HG02642 (cell line): ENCODE measurements at regions not wholly inside any gene's neighbourhood (a gene's known extent, or its start where the extent isn't known, plus 50 kb on each side); places are given as distances from the start of the nearest gene placed in this dataset.

ENCODE experiments used
- ATAC-seq: cut with Tn5 transposase; IDR thresholded peaks from one replicate; pipeline ENCODE4 v1.9.1; 2021; ENCODE audit warnings: mild to moderate bottlenecking; ENCODE audit not compliant: unreplicated experiment, poor library complexity

- no peak for ATAC-seq
Observed at GRCh38 chr11:115684699-115685098, 180.5 kb upstream of the CADM1 start.

GRCh38 chr11:115684135-115684534, 179.9 kb upstream of the CADM1 start:
- no peak for ATAC-seq

- no peak for ATAC-seq
Observed at GRCh38 chr11:115682888-115683287, 178.7 kb upstream of the CADM1 start.

DNA sequence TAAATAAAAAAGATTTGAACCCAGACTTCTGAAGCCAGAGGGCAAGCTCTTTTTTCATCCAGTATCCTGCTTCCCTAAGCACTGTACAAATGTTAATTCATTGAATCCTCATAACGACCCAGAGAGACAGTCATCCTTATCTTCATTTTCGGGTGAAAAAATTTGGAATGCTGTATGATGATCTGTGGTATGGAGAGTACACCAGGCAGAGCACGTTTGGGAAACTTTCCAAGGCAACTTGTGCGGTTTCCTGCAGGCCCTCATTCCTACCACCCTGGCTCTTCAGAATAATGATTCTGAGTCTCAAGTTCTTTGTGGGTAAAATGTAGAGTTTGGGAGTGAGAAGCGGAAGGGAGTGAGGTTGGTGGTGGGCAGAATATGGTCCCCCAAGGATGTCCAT, 177.9 kb upstream of the CADM1 start:
- ATAC-seq, result no peak

GRCh38 chr11:115679945-115680344, 175.7 kb upstream of the CADM1 start:
- no peak for ATAC-seq

DNA sequence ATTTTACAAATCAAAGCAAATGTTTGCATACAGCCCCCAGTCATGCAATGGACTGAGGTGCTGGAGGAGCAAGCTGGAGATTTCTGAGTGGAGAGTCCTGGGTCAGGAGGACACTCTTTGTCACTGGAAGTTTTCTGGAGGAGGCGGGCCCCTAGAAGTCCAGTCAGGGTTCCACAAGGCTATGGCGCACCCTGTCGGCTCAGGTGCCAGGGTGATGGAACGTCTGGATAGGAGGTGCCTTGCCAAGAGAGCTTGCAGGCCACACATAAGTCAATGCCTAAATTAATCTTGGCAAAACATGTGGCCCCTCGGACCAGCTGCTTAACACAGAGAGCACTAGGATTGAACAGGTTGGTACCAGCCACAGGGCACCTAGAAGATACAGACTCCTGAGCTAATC, 174.7 kb upstream of the CADM1 start:
- ATAC-seq, result no peak

DNA sequence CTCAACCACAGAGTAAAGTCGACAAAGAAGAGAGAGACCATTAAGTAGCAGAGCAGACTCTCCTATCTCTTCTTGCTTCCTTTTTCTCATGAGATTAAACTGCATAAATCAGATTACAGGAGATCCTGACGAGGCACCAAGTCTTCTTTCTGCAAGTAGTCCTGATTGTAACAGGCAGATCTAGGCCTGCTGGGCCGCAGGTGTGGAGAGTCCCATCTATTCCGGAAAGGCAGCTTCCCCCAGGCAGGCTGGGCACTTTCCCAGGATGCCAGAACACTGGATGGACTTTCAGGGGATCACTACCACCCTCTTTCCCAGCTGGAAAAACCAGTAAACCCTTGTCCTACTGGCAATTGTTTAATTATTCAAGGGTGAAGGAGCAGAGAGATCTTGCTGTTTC, 173.0 kb upstream of the CADM1 start:
- ATAC-seq, result no peak

DNA sequence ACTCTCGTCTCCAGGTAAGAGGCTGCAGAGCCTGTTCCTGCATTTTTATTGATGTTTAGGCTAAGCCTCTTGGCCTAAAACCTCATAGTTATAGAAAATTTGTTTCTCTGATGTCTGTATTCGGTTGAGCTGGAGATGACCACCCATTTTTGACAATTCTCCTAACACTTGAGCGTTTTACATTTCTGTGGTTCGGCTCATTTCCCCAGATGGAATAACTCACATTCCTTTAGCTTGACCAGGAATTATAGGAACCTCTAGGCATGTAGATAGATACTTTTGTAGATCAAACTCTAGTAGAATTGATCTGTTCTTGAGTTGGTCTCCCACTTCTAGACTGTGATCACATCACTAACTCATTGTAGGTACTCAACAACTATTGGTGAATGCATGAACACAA, 172.6 kb upstream of the CADM1 start:
- ATAC-seq, result no peak

DNA sequence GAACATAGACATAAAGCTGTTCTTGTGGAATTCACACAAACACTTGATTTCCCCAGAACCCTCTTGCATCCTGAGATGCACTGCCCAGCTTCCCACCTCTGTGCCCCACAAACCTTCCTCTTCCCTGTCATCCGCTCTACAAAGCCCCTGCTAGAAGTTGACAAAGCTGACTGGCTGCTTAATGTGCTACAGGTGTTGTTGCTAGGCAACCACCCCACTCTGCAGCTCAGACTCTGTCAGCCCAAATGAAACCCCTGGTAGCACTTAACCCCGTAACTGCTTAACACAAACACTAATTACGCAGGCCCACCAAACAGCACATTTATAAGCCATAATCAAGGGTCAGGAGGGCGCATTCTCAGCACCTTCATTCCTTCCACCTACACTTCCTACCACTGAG, 172.0 kb upstream of the CADM1 start:
- no peak for ATAC-seq

DNA sequence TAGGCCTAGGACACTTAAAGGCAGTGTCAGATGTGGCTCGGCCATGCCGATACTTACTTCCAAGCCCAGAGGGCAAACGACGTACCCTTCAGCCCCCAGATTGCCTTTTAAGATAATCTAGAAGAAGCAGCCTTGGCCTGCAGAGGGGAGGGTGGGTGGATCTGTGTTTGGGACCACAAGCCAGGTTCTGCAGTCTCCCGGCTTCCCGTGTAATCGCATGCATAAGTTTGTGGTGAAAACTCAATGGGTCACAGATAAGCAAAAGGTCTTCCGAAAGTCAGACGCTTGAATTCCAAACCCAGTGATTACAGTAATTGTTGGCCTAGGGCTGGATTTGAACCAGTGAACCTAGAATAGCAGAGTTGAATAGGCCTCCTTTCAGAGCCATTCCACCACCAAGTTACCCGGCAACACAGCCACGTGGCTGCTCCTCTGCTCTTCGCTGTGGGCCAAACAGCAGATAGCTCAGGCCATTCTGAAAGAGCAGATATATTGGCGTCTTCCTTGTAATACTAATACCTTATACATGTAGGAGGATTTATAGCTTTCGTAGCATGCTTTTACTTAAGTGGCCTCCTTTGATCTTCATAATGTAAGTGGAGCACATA, 170.8 kb upstream of the CADM1 start:
- ATAC-seq, result no peak

DNA sequence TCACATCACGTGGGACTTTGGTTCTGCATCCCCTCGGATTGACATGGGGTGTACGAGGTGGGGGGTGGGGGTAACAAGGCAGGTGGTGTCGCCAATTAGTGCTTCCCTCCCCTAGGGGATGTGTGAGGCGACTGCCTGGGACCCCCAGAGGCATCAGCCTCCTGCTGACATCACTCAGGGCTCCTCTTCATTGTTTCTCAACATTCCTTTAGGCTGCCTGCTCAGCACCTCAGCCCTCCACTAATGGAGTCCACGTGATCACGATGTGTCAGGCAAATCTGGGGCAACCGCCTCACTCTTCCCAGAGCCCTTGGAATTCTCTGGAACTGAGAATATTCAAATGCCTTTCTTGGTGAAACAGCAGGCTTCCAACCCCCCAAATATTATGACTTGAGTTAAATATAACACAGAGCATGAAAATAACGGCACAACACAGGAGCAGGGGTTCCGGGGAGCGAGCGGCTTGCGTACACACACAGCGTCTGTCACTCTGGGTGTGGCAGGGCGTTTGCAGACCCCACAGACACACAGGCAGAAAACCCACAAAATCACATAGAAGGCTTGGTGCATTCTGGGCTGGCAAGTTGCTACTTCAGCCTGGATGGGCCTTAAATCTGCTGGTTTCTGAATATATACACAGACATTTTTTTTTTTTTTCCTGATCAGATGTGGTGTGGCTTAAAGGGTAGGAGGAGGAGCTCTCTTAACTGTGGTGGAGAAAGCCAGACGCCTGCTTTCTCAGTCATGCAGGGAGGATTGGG, 170.1 kb upstream of the CADM1 start:
- no peak for ATAC-seq

DNA sequence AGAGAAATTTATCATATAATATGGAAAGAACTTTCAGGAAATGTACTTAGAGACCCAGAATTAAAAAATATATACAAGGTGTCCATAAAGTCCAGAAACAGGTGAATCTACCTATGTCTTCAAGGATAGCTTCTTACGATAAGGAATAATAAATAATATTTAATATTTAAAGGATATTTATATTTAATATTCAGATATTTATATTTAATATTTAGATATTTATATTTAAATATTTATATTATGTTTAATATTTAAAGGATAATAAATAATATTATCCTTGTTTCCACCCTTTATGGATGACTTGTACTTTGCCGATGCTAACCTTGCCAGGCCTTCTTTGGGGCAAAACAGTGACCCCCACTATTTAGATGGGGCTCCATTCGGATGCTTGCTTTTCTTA, 169.5 kb upstream of the CADM1 start:
- no peak for ATAC-seq

- ATAC-seq, result no peak
Observed at GRCh38 chr11:115672999-115673411, 168.8 kb upstream of the CADM1 start.

DNA sequence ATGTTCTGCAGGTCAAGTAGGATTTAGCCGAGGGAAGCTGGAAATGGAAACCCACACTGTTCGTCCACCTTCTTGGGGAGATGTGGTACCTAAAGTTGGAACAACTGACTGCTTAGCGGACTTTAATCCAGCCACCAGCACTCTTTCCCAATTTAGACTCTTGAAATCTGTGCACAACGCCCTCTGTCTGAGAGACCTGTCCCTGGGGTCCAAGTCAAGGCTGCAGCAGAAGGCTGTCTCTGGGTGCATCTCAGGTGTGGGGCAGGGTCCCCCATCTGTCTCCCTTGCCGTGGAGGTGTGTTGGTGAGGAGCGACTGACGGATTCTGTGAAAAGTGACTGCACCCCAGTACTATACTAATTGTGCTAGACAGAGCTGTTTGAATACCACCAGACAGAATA, 168.2 kb upstream of the CADM1 start:
- no peak for ATAC-seq

DNA sequence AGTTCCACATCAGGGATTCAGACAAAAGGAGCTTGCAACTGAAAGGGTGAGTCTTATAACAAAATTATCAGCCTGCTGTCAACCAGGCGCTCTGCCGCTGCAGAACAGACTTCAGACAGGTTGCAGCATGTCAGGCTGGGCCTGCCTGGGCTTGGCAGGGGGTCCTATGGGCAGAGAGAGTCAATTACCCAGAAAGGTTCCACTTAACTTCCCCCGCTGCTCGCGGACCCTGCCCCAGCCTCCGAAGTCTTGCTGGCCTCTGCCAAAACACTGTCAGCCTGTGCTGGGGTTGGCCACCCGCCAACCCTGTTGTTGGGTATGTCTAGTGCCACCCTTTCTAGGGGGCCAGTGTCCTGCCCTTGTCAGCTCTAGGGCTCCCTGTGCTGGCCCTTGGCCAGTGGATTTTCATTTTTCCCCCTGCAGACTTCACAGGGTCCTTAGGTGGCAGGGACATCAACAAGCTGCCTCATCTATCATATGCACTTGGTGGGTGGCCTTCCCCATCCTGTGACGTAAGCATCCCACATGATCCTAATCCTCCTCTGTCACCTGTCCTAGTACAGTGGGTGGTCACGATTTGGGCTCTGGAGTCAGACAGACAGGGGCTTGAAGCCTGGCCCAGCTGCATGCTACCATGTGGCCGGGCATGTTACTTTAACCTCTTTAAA, 166.5 kb upstream of the CADM1 start:
- no peak for ATAC-seq

DNA sequence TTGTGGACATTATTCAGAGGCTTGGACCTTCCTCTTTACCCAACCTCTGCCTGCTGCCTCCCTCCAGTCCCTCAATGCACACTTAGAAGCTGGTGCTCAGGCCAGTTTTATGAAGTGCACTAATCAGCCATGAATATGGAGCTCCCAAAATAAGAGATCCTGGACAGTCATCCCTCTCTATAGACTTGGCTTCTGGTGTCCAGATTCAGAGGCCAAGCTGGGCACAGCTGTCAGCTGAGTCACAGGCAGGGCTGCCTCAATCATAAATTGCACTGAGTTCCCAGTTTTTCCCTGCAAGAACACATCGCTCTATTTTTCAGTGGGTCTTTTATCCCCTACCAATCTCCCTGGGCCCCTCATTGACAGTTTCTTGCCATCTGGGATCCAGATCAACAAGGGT, 161.7 kb upstream of the CADM1 start:
- no peak for ATAC-seq

GRCh38 chr11:115665175-115665821, 161.1 kb upstream of the CADM1 start:
- ATAC-seq, result no peak

- no peak for ATAC-seq
Observed at GRCh38 chr11:115664313-115664712, 160.1 kb upstream of the CADM1 start.

- ATAC-seq, result no peak
Observed at GRCh38 chr11:115663790-115664189, 159.6 kb upstream of the CADM1 start.

DNA sequence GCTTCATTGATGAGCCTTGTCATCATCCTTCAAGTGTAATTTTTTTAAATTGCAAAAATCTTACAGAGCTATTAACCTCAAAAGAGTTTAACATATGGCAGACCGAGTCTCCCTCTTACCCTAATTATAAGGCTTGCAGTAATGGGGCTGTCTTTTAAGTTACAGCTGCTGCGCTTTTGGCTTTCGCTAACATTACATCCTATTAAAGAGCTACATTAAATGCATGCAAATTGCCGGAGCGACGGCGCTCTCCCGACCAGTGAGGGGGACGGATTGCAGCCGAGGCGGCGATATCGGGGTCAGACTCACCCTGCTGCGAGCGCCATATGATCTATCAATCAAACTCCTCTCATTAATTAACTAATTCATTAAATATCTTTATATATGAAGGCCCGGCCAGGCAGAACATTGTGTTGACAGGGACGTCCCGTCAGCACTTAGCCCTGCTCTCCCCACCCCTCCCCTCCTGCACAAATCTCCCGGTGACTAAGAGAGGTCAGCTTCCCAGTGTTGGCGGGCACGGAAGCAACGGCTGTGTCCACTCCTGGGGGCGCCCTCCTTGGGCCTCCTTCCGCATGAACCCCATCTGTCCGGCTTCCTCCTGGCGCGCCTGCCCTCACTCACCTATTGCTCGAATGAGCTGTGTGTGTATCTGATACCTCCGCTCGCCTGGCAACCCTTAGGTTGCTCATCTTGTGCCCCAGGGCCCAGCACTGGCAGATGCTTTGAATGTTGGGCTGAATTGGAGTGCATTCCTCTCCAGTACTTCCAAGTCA, 156.0 kb upstream of the CADM1 start:
- ATAC-seq, result no peak
